ENCODE measurements at regions not wholly inside any gene's neighbourhood (a gene's known extent, or its start where the extent isn't known, plus 50 kb on each side); places are given as distances from the start of the nearest gene placed in this dataset.
"Not testable (repeated sequence)": the region's sequence is repeated elsewhere in the genome, so short reads cannot be mapped to it uniquely, and the experiment has no call there.

DNA sequence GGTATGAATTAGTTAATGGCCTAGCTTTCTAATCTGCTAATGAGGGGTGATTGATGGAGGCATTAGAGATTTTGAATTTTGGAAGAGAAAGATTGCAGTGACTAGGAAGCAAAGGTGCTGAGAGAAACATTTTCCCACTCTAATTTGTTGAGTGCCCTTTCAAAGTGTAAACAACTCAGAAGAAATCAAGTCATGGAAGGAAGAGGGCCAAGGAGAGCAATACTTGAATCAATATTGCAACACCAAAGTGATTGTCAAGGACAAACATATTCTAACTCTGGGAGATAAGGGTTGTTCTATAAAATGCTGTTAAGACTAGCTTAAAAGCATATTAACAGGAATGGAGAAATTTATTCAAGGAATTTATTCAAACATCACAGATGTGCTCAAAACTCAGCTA, 182.7 kb upstream of the FERMT1 start:
- Mint-ChIP-seq H3K36me3 (no peaks in the 10 kb centered on the region), H3K27me3 (no peaks in the 10 kb centered on the region), H3K9me3 (peaks cover 6% of the 10 kb centered on the region), H3K27ac (no peak overlapping the region), H3K4me1 (no peaks in the 10 kb centered on the region), H3K4me3 (no peak overlapping the region)
- no peak for ATAC-seq

DNA sequence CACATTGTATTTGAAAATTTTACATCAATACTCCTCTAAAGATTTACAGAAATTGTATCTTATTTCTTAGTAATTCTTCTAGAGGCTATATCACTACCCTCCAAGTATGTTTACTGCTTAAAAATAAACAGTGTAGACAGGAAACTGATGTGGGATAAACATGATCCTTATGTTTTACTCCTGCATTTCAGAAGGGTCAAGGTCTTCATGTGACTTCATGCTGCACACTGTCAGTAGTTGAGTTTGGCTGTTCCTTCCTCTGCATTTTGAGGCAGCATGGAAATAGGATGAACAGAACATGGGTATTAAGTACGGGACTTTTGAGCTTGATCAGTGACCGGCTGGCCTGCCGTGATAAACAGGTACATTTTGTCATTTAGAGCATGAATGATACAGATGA, 179.2 kb upstream of the FERMT1 start:
- Mint-ChIP-seq H3K36me3 (no peaks in the 10 kb centered on the region), H3K4me1 (no peaks in the 10 kb centered on the region), H3K4me3 (no peak overlapping the region), H3K27ac (no peak overlapping the region), H3K9me3 (peaks cover 3% of the 10 kb centered on the region), H3K27me3 (no peaks in the 10 kb centered on the region)
- ATAC-seq, result no peak

DNA sequence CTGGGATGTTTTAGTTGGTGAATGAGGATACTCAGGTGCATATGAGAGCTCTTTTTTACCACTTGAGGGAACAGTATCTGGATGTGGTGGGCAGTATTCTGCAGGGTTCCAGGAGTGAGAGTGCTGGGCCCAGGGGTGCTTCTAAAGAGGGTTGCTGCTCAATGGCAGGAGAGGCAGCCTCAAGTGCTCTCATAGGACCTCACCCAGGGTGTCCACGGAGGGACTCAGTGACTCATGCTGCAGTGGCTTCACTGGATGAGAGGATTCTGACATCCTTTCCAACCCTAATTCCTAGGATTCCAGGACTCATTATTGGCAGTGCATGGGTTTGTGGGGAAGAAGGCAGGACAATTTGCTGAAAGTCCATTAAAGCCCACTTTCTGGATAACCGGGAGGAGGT, 176.6 kb upstream of the FERMT1 start:
- H3K9me3 Mint-ChIP-seq, result peaks cover 3% of the 10 kb centered on the region
- H3K27ac Mint-ChIP-seq, result no peak overlapping the region
- no peaks in the 10 kb centered on the region for H3K4me1 Mint-ChIP-seq
- ATAC-seq, result no peak
- no peaks in the 10 kb centered on the region for H3K27me3 Mint-ChIP-seq
- H3K36me3 Mint-ChIP-seq, result no peaks in the 10 kb centered on the region
- no peak overlapping the region for H3K4me3 Mint-ChIP-seq

DNA sequence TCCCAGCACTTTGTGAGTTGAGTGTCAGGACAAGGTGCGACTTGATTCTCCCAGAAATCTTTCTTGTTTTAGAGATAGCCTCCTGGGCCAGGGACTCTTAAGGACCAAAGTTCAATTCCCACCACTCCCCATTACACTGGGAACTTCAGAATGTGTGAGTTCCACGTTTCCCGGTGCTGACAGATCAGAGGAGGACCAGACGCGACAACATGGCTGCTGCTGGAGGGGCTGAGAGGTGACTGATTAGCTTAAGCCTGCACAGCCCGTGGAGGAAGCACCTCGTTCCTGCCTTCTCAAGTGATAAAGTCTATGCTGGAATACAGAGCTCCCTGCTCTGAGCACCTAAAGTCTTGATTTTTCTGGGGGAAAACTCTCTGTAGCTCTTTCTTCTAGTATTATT, 175.2 kb upstream of the FERMT1 start:
- no peak overlapping the region for H3K27ac Mint-ChIP-seq
- H3K9me3 Mint-ChIP-seq, result peaks cover under 1% of the 10 kb centered on the region
- H3K36me3 Mint-ChIP-seq, result no peaks in the 10 kb centered on the region
- no peaks in the 10 kb centered on the region for H3K4me1 Mint-ChIP-seq
- no peak for ATAC-seq
- H3K27me3 Mint-ChIP-seq, result no peaks in the 10 kb centered on the region
- no peak overlapping the region for H3K4me3 Mint-ChIP-seq

DNA sequence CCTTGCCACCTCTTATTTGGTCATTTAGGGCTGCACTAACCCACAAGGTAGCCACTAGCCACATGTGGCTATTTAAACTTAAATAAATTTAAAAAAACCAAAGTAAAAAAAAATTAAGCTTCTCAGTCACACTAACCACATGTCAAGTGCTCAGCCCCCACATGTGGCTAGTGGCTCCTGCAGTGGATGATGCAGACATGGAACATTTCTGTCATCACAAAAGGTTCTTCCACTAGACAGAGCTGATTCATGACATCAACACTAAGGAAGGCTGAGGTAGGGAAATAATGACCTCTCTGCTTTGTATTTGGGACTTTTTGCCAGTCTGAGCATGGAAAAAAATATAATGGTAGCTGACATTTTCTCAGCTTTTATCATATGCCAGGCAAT, 173.0 kb upstream of the FERMT1 start:
- no peaks in the 10 kb centered on the region for H3K4me1 Mint-ChIP-seq
- no peak for ATAC-seq
- no peaks in the 10 kb centered on the region for H3K9me3 Mint-ChIP-seq
- no peak overlapping the region for H3K27ac Mint-ChIP-seq
- H3K4me3 Mint-ChIP-seq, result no peak overlapping the region
- no peaks in the 10 kb centered on the region for H3K36me3 Mint-ChIP-seq
- H3K27me3 Mint-ChIP-seq, result no peaks in the 10 kb centered on the region

DNA sequence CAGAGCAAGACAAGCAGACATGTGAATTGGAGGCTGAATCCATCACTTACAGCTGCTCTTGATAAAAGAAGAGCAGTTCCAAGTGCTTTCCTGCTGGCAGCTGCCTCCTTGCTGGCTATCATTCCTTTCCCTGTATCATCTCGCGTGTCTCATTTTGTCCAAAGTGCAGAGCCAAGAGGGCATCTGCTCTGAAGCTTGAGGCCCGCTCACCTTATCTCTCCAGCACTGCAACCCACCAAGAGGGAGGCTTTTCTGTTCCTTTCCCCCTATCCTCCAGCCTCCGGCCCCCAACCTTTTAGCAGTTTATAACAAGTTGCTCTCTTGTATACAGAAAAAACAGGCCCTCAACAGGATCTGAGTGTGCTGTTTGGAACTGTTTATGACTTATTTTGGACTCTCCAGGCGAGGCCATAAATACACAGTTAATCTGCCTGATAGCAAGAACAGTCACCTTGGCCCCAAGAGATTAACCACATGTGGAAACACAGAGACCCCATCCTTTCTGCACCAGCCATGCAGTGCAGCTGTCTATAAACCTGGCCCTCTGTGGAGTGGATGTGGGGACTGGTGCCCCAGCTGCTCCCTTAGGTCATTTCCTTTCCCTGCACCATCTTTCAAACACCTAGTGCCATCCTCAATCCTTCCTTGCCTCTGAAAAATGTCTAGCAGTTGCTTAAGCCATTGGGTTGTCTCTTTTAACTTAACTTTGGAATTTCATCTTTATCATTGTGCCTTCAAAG, 172.5 kb upstream of the FERMT1 start:
- Mint-ChIP-seq H3K27ac (no peak overlapping the region), H3K9me3 (no peaks in the 10 kb centered on the region), H3K4me3 (no peak overlapping the region), H3K36me3 (no peaks in the 10 kb centered on the region), H3K27me3 (no peaks in the 10 kb centered on the region), H3K4me1 (no peaks in the 10 kb centered on the region)
- no peak for ATAC-seq

DNA sequence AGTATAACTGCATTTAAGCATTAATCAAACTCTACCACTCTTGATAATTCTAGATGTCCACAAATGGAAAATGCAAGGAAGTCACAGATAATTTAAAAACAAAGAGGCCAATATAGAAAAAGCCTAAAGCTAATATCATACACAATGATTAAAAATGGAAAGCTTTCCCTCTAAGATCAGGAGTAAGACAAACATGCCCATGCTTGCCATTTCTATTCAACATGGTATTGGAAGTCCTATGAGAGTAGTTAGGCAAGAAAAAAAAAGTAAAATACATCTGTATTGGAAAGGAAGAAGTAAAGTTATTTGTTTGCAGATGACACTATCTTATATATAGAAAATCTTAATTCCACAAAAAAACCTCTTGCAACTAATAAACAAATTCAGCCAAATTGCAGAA, 164.6 kb upstream of the FERMT1 start:
- H3K27ac Mint-ChIP-seq, result no peak overlapping the region
- no peak for ATAC-seq
- no peak overlapping the region for H3K4me3 Mint-ChIP-seq
- H3K27me3 Mint-ChIP-seq, result no peaks in the 10 kb centered on the region
- H3K4me1 Mint-ChIP-seq, result no peaks in the 10 kb centered on the region
- H3K9me3 Mint-ChIP-seq, result peaks cover 16% of the 10 kb centered on the region
- no peaks in the 10 kb centered on the region for H3K36me3 Mint-ChIP-seq

DNA sequence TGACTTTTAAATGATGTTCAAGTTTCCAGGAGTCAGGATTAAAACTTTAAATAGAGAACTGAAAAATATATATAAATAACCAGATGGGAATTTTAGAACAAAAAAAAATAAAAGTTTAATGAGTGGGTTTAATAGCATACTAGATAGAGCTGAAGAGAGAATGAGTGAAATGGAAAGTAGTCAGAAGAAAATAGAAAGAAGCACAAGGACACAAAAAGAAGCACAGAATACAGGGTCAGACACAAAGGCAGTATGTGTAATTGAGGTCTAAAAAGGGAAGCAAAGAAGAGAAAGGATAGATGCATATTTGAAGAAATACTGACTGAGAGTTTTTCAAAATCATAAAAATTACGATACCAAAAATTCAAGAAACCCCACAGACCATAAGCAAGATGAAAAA, 159.8 kb upstream of the FERMT1 start:
- no peak for ATAC-seq
- H3K9me3 Mint-ChIP-seq, result peaks cover 9% of the 10 kb centered on the region
- no peaks in the 10 kb centered on the region for H3K4me1 Mint-ChIP-seq
- H3K4me3 Mint-ChIP-seq, result no peak overlapping the region
- H3K36me3 Mint-ChIP-seq, result no peaks in the 10 kb centered on the region
- no peaks in the 10 kb centered on the region for H3K27me3 Mint-ChIP-seq
- no peak overlapping the region for H3K27ac Mint-ChIP-seq

DNA sequence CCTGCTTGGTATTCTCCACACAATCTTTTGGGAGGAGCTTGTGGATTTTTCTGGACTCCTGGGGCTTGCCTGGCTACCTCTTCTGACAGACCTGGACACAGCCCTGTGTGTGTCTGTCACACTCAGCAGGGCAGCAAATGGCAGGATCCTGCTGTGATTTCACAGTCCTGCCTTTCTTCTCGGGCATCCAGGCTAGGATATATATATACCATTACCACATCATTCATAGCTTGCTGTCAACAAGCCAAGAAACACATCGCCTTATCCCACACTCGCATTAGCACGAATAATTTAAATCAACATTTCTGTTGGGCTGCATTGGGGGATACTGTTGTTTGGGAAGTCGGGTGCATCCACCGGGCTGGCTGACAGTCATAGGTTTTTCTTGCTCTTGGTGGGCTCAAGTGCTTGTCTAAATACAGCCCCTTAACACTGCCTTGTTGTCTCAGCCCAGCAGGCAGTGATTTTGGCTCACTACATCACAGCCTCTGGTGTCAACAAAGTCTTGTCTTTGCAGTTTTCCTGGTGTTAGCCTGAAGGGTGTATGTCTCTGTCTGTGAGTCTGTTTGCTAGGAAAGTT, 154.9 kb upstream of the FERMT1 start:
- Mint-ChIP-seq H3K4me3 (no peak overlapping the region), H3K27ac (no peak overlapping the region), H3K9me3 (peaks cover 6% of the 10 kb centered on the region), H3K27me3 (no peaks in the 10 kb centered on the region), H3K4me1 (no peaks in the 10 kb centered on the region), H3K36me3 (no peaks in the 10 kb centered on the region)
- peak; percentile 16 for ATAC-seq

DNA sequence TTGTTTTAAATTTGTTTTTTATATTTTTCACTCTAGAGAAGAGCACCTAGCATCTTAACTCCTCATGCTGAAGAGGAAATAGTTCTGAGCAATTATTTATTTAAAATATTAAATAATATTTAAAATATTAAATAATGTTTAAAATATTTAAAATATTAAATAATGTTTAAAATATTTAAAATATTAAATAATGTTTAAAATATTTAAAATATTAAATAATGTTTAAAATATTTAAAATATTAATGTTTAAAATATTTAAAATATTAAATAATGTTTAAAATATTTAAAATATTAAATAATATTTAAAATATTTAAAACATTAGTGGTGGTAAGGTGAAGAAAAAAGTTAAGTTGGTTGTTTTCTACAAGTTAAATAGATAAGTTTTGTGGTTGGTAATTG, 147.6 kb upstream of the FERMT1 start:
- not testable (repeated sequence) for H3K36me3 Mint-ChIP-seq, H3K4me1 Mint-ChIP-seq, H3K27ac Mint-ChIP-seq, ATAC-seq, H3K27me3 Mint-ChIP-seq, H3K9me3 Mint-ChIP-seq, H3K4me3 Mint-ChIP-seq

DNA sequence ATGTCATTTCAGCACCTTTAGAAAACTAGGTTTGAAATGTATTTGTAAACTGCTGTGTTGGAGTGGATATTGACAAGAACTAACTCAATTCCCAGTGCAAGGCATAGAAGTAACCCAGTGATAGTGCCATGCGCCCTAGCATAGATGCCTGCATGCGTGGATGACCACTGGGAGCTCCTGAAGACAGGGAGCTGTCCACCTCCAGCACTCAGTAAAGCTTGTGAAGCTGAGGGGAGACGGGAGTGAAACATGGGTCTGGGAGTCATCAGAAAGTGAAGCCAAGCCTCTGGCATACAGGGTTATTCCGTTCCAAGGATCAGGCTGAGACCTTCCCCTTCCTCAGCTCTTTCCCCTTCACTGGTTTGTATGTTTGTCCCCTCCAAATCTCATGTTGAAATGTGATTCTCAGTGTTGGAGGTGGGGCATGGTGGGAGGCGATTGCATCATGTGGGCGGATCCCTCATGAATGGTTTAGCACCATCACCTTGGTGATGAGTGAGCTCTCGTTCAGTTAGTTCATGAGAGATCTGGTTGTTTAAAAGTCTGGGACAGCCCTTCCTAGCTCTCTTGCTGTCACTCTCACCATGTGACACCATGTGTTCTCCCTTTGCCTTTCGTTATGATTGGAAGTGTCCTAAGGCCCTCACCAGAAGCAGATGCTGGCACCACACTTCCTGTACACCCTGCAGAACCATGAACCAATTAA, 146.5 kb upstream of the FERMT1 start:
- H3K36me3 Mint-ChIP-seq, result no peaks in the 10 kb centered on the region
- H3K9me3 Mint-ChIP-seq, result no peaks in the 10 kb centered on the region
- H3K4me1 Mint-ChIP-seq, result no peaks in the 10 kb centered on the region
- H3K4me3 Mint-ChIP-seq, result no peak overlapping the region
- ATAC-seq, result no peak
- no peak overlapping the region for H3K27ac Mint-ChIP-seq
- no peaks in the 10 kb centered on the region for H3K27me3 Mint-ChIP-seq

DNA sequence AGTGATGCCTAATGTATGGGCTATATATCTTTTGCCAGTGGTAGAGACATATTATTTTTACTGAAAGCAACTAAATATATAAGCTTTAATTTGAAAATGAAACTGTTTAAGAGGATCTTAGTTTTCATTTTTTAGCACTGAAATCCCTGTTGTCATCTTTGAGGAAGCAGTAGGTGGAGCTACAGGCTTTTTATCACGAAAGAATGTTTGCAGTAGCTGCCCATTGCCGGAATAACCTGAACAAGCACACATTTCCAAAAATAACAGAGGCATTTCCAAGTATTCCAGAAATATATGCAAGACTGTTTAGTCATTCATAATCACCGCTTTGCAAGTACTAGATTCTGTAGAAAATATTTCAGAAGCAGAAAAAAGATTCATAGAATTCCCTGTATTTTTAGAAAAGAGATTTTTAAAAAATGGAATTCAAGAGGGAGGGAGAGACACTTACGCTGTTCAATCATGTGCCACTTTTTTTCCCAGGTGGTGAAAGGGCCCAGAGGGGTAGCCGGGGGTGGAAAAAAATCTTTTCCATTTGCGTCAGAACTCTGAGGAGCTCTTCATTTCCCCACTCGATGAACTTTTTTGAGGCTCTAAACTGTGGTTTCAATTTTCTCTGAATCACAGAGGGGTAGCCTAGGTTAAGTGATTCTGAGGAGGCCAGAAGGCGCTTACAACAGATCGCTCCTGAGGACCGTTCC, 142.5 kb upstream of the FERMT1 start:
- no peak for ATAC-seq
- Mint-ChIP-seq H3K27ac (no peak overlapping the region), H3K36me3 (no peaks in the 10 kb centered on the region), H3K9me3 (no peaks in the 10 kb centered on the region), H3K4me3 (no peak overlapping the region), H3K4me1 (no peaks in the 10 kb centered on the region), H3K27me3 (no peaks in the 10 kb centered on the region)

DNA sequence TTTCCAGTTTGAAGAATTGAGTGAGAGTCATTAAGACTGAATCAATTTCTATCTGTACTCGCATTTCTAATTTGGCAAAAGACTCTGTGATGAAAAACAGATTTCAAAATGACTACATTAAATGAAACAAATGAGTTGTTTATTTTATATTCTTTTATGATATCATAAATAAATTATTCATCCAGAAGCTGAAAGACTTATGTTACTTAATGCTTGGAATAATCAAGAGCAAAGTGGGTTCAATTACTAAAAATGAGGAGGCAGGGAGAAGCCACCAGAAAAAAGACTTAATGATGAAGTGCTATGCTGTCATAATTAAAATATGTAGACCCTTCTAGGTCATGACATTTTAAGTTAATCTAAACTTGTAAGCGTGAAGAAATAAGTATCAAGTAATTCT, 130.6 kb upstream of the FERMT1 start:
- H3K9me3 Mint-ChIP-seq, result peaks cover 5% of the 10 kb centered on the region
- no peak for ATAC-seq
- H3K27ac Mint-ChIP-seq, result no peak overlapping the region
- H3K36me3 Mint-ChIP-seq, result no peaks in the 10 kb centered on the region
- no peaks in the 10 kb centered on the region for H3K4me1 Mint-ChIP-seq
- H3K27me3 Mint-ChIP-seq, result no peaks in the 10 kb centered on the region
- no peak overlapping the region for H3K4me3 Mint-ChIP-seq

DNA sequence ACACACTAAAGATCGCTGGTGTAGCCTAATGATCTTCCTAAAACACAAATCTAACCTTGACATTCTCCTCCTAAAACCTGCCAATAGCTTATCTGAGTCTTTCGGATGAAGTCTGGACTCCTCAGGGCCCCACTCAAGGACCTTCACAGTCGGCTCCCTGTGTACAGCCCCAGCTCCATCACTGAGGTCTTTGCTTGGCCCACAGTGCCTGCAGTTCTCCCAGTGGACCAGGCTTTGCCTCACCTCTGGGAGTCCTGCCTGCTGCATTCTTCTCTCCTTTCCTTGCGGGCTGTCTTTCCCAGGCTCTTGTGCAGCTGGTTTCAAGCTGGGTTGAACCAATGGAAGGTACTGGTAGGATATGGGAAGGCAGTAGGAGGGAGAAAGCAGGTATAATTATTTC, 122.6 kb upstream of the FERMT1 start:
- Mint-ChIP-seq H3K4me1 (no peaks in the 10 kb centered on the region), H3K27ac (no peak overlapping the region), H3K27me3 (no peaks in the 10 kb centered on the region), H3K9me3 (peaks cover 10% of the 10 kb centered on the region), H3K4me3 (no peak overlapping the region), H3K36me3 (no peaks in the 10 kb centered on the region)
- ATAC-seq, result no peak

DNA sequence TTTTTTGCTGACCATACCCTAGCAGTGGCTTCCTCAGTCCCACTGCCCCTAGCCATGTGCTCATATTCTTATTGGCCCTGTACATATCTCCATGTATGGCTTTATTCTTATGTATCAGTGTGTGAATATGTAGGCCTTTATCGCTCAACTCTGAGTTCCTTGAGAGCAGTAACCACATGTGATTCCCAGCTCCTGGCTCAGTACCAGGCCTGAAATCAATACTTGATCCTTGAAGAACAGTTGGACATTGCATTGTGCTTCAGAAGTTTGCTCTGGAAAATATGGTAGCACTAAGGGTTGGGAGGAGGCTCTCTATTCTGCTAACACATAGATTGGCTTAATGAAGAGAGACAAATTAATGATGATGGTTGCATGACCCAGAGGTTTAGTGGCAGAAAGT, 118.8 kb upstream of the FERMT1 start:
- no peak for ATAC-seq
- Mint-ChIP-seq H3K27ac (no peak overlapping the region), H3K36me3 (no peaks in the 10 kb centered on the region), H3K9me3 (peaks cover 6% of the 10 kb centered on the region), H3K4me1 (no peaks in the 10 kb centered on the region), H3K27me3 (no peaks in the 10 kb centered on the region), H3K4me3 (no peak overlapping the region)

DNA sequence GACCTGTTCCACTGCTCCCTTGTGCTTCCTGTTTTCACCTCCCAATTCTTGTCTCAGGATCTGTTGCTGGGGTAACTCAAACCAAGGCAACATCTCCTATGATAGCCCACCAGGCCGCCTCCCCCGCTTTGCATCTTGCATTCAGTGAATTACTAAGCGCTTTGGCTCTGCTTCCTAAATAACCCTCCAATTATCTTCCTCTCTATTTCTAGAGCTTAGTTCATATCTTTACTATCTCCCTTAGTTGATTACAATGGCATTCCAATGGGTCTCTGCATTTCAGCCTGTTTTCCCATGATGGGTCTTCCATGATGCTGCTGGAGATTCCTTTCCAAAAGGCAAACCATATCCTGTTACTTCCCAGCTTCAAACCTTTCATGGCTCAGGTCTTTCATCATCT, 117.2 kb upstream of the FERMT1 start:
- no peak overlapping the region for H3K27ac Mint-ChIP-seq
- H3K27me3 Mint-ChIP-seq, result no peaks in the 10 kb centered on the region
- H3K36me3 Mint-ChIP-seq, result no peaks in the 10 kb centered on the region
- peaks cover 6% of the 10 kb centered on the region for H3K9me3 Mint-ChIP-seq
- no peak overlapping the region for H3K4me3 Mint-ChIP-seq
- H3K4me1 Mint-ChIP-seq, result no peaks in the 10 kb centered on the region
- no peak for ATAC-seq

Data from stimulated activated memory B cell treated with anti-CD40 and anti-IgM and Interleukin-4, amounts not matched to agents 10 μg/mL and 1 μg/mL and 100 μg/mL, for 72 hours (primary cell).